Brain pericyte (primary cell): ENCODE measurements at regions not wholly inside any gene's neighbourhood (a gene's known extent, or its start where the extent isn't known, plus 50 kb on each side); places are given as distances from the start of the nearest gene placed in this dataset.

Source experiments
- DNase-seq: peaks from one replicate; pipeline ENCODE4 v3.0.0-alpha.2; 2012; ENCODE audit warnings: low read depth, low spot score

DNA sequence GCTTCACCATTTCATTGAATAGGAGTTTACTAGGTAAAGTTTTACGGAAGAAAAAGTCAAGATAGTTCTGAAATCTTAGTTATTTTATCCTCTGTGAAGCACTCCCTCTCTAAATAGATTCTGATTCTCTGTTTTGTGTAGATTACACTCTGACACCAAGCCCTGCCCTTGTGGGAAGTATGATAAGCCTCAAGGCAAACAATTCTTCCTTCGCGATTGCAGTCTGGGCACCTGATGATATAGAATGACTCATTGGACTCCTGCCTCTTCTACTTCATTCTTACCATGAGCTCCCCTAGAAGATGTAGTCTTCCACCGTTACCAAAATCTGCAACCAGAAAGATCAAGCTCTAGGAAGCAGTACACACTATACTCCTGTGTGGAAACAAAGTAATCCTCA lies 626.9 kb upstream of the PTGER4 start:
- no peak for DNase-seq

DNA sequence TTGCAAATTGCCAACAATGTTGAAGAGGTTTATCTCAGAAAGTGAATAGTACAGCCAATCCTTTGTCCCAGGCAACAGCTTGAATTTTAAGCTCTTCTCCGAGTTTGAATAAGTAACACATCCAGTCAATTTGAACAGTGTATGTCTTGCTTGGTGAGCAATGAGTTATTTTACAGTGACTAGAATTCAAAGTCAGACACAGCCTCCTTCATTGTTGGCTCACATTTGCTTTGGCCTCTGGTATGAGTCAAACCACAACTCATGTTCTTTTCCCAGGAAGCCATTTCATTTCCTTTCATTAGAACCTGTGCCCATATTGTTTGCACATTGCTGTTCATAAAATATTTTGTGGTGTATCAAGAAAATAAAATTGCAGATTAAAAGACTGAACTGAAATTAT lies 622.0 kb upstream of the DAB2 start:
- no peak for DNase-seq

DNA sequence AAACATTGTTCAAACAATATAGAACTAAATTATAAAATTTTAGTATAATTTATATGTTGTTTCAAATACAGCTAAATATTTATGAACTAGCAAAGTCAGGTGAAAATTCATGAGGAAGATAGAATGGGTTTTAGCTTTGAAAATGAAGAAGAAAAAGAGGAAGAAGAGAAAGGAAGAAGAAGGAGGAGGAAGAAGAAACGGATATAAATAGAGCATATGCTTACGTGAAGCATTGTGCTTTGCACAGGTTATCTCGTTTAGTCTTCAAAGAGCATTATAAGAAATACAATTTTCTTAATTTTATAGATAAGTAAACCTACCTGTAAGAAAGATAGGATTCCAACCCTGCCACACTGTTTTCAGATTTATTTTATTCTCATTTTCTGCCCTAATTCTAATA lies 620.6 kb upstream of the DAB2 start:
- DNase-seq, result no peak

DNA sequence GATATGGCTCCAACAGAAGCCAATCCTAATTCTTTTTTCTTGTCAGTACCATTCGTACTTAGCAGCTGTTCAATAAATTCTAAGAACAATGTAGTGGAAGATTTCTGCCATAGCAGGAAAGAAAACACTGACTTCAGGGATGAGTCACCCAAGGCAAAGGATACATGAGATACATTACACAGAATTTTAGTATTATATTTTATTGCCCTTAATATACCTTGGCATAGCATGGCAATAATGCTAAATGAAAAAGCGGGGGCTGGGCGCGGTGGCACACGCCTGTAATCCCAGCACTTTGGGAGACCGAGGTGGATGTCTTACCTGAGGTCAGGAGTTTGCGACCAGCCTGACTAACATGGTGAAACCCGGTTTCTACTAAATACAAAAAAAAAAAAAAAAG lies 619.1 kb upstream of the DAB2 start:
- DNase-seq, result no peak

DNA sequence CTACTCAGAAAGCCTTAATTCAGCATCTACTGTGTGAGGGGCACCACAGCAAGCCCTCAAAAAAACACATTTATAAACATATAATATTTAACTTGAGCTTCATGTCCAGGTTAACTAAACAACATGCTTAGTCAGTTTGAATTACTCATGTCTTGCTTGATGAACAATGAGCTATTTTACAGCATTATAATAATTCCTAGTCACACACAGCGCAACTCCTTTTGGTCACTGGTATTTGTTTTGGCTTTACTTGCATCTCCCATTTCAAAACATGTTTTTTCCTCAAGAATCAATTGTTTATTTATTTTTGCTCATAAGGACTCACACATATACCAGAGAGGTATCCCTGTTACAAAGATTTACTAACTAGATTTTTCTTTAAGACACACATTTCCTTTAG lies 616.7 kb upstream of the DAB2 start:
- peak; percentile 26 for DNase-seq

DNA sequence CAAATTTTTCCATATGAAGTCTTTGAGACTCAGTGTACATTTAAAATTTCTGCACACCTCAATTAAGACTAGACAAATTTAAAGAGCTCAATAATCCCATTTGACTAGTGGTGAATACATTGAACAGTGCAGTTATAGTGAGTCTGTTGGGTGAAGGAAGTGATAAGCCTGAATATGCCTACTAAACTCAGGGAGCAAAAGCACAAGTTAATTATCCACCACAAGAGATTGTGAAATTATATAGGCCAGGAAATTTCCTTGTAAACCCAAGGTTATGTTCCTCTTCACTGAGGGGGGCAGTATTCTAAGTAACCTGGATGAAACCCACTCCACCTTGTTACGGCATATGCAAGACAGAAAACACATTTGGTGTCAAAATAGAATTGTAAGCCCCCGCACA lies 612.9 kb upstream of the DAB2 start:
- no peak for DNase-seq

DNA sequence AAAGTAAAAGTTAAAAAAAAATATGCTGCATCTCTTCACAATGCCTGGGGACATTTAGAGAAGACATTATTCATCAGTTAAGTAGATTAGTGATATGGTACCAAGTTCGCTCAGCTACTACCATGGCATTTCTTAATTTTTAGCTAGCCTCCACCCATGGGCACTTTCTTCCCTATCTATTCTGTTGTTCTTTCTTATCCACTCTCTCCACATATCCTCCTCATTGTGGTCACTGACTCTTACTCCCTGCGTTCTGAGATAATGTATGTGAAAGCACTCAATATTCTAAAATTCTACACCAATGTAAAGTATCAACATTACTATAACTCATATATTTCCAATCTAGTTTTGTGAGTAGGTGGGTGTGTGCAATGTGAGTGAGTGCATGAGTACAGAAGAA lies 609.7 kb upstream of the DAB2 start:
- DNase-seq, result no peak

DNA sequence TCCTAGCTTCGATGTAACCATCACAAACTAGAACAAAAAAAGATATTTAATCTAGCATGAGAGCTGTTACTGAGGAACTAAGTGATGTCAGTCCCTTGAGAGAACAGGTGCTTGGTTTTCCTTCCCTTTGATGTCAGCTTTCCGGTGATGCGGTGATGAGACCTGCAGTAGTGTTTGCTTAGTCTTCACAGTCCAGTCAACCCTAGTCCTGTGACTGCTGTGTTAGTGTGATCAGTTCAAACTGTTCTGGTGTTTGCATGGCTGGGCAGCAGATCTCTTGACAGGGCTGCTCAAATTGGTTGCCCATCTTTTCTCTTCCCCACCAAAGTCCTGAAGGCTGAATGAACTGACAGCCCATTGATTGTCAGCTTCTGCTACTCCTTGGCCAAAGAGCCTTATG lies 608.6 kb upstream of the DAB2 start:
- no peak for DNase-seq

DNA sequence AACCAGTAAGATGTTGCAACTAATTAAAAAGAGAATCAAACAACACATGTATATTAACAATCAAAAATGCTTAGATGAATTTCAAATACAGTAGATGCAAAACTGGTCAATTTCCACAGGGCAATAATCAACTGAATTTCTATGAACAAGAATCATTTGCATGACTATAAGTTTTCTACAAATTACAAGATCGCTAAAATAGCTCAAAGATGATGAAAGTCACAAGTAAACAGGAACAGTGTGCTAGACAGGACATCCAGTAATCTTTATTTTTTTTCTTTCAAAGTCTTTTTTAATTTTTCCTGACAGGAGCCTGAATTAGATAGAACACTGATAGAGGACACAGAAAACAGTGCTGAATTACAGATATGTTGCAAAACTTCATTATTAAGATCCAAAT lies 608.2 kb upstream of the DAB2 start:
- DNase-seq, result no peak

DNA sequence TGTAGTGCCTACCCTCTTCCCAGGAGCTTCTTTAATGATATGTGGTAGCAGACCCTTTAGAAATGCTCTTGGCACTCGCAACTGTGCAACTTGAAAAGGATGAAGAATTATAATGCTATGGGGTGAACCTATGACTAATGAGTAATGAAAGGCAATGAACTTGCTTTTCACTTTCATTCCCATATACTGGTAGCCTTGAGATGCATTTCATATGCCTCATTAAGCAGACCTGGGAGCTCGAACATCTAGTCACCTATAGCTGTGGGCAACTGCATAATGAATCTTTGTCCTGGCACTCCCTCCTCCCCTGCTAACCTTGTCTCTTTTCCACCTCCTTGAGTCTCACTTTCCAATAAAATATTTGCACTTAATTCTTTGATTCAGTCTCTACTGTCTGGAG lies 605.9 kb upstream of the DAB2 start:
- no peak for DNase-seq

DNA sequence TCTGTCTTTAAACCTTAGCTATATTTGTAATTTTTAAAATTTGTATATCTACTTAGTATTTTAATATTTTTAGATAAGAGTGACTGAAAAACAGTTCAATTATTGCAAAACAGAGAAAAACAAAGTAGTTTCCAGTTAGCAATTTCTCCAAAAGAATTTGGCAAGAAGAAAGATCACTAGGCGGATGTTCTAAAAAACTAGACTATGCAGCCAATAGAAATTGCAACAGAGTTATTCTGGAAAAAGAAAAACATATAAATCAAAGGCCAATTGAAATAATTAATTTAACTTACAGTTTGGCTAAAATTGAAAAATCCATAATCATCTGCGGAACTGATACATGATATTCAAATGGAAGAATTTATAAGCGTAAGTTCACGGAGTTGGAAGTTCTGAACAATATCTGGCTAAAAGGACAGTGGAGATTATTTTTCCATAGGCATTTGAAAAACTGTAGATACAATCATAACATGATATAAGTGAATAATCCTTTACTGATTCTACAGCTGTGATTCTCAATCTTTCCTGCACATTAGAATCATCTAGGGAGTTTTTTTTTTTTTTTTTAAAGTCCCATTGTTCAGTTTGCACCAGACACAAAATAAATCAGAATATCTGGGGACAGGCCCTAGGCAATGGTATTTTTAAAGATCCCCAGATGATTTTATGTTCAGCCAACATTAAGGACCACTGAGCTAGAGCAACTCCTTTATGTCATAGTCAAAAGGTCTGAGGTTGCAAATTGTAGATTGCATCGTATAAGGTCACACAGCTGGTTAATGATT lies 605.1 kb upstream of the DAB2 start:
- no peak for DNase-seq

DNA sequence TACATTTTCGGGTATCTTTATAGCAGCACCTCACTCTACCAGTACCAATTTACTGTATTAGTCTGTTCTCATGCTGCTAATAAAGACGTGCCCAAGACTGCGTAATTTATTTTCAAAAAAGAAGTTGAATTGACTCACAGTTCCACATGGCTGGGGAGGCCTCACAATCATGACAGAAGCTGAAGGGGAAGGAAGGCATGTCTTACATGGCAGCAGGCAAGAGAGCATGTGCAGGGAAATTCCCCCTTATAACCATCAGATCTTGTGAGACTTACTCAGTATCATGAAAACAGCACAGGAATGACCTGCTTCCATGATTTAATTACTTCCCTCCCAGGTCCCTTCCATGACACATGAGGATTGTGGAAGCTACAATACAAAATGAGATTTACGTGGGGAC lies 602.6 kb upstream of the DAB2 start:
- DNase-seq, result no peak

DNA sequence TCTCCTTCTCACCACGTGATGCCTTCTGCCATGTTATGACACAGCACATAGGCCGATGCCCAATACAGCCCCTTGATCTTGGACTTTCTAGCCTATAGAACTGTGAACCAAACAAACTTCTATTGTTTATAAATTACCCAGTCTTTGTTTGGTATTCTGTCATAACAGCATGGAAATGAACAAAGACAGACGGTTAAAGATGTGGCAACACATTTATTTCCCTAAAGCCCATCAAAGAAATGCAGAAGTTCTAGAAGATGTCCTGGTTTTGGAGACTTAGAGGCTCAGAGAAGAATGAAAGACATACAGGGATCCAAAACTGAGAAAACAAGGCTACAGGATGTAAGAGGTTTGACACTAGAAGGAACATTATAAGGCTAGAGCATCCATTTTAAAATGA lies 600.8 kb upstream of the DAB2 start:
- DNase-seq, result no peak

DNA sequence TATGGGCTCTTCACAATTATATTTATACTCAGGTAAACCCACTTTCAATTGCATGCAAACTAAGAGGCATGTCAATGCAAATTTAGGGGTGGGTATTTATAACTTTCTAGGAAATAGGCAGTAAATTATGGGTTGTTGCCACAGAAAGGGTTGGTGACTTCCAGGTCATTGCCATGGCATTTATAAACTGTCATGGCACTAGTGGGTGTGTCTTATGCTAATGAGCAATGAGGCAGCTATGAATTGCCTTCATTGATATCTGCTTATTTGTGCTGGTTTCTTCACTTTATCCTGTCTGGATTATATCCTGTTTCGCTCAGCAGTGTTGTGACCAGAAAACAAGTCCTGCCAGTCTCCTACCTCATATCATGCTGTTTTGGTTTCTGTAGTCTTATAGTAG lies 597.3 kb upstream of the DAB2 start:
- no peak for DNase-seq

DNA sequence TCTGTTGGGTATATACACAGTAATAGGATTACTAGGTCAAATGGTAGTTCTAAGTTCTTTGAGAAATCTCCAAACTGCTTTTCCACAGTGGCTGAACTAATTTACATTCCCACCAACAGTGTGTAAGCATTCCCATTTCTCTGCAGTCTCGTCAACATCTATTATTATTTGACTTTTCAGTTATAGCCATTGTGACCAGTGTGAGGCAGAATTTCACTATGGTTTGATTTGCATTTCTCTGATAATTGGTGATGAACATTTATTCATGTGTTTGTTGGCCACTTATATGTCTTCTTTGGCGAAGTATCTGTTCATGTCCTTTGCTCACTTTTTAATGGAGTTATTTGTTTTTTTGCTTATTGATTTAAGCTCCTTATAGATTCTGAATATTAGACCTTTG lies 596.2 kb upstream of the DAB2 start:
- no peak for DNase-seq

DNA sequence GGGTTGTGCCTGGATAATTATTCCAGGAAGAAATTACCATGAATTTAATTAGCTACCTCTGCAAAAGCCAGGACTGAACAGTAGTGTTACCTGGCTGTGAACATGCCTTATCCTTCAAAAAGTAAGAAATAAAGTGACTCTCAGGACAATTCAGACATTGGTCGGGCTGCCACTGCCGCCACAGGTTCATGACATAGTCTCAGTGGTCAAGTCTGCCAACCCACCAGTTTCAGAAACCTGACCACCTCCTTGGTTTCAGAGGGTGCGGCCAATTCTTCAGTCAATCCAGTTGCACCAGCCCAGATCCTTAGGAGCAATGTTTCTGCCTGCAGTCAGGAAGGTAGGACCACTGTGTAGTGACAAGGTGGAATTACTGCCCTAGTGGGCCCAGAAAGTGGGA lies 593.1 kb upstream of the DAB2 start:
- DNase-seq, result no peak

DNA sequence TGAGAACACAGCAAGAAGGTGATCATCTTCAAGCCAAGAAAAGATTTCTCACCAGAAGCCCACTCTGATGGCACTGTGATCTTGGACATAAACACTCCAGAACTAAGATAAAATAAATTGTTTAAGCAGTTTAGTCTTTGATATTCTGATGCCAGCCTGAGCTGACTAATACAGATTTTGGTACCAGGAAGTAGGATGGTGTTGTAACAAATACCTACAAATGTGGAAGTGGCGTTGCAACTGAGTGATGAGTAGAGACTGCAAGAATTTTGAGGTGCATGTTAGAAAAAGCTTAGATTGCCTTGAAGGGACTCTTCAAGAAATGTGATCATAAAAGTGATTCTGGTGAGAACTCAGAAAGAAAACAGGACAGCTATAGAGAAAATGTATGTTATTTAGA lies 592.4 kb upstream of the DAB2 start:
- no peak for DNase-seq

DNA sequence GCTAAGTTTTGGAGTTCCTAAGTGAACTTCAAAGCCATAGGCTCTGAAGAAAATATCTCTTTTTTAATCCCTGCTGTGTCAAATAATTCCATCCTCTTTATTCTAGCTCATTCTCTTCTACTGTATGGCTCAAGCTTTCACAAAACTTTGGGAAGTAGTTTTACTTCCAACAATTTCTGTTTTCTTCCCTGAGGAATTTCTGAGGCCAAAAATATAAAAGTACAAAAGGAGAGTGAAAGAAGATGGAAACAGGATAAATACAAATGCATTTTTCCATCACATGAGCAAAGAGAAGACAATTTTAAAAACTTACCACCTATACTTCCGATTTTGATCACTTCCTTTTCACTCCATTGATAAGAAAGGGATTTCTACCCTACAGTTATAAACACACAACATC lies 585.7 kb upstream of the DAB2 start:
- DNase-seq, result no peak

DNA sequence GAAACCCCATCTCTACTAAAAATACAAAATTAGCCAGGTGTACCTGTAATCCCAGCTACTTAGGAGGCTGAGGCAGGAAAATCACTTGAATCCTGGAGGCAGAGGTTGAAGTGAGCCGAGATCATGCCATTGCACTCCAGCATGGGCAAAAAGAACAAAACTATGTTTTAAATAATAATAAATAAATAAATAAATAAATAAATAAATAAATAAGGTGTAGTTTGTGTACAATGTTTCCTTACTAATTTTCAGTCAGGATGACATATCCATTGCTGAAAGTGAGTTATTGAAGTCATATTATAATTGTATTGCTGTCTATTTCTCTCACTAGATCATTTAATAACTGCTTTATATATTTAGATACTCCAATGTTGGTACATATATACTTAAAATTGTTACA lies 581.5 kb upstream of the DAB2 start:
- no peak for DNase-seq

DNA sequence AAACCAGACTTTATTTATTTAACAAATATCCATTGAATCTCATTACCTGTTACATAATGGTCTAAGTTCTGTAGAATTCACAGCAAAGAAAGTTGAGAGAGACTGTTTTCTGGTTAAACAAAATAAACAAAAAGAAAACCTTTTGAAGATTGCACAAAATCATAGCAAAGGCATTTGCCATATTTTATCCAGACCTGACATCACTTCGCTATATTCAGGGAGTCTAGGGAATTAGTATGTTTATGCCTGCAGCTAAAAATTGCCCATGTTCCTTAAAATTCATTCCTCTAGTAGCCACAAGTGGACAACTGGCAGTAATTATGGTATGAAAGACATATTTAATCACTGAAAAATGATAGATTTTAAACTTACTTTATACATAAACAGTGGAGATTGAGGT lies 577.0 kb upstream of the DAB2 start:
- no peak for DNase-seq

DNA sequence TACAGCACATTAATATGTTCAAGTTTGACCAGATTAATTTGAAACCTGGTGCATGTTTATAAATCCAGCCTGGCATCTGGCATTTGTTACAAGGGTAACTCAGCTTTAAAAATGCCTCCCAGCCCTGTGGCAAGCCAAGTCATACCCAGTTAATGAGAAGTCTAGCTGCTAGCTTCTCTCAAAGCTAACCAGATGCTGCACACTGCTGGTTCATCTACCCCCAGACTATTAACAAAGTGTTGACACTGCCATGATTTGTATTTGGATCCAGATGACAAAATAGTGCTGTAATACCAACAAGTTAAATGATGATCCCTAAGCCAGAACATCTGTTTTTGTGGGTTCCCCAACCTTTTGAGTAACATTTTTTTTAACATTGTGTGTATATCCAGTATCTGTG lies 573.7 kb upstream of the DAB2 start:
- DNase-seq, result no peak

DNA sequence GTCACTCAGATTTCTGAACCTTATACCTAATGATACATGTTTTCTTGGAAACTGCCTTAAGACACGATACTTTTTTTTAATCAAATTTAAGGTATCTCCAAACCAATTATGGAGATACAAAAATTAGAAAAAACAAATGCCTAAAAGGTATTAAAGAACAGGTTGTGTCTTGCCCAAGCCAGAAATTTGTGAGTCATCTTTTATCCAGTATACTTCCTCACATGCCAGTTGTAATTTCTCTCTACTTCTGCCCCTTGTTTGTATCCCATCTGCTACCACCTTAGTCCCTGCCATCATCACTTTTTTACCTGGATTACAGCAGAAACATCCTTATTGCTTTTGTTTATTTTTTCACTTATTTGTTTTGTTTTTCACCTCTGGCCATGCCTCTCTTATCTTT lies 571.2 kb upstream of the DAB2 start:
- DNase-seq, result no peak

DNA sequence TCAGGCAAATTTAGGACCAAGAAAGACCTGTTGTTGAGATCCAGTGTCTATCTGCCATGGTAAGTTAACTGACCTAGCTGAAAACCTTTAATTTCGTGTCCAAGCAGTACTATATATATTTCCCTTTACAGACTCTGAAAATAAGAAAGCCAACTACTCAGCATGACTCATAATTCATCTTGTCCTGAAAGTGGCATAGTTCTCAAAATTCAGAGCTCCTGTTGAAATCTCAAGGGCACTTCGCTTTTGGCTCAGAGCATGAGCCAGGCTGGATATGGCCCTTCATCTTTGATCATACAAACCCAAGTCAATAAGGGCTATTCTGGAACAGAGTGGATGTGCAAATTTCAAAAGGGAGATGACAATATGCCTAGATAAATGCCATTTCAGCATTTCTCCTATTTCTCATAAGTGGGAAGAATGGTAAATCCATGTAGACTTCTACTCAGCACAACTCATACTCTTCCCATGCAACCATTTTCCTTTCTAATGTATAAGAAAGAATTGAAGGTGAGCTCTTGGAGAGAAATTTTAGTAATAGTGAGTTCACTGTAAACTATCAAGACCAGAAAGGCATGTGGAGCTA lies 567.9 kb upstream of the DAB2 start:
- DNase-seq, result no peak

DNA sequence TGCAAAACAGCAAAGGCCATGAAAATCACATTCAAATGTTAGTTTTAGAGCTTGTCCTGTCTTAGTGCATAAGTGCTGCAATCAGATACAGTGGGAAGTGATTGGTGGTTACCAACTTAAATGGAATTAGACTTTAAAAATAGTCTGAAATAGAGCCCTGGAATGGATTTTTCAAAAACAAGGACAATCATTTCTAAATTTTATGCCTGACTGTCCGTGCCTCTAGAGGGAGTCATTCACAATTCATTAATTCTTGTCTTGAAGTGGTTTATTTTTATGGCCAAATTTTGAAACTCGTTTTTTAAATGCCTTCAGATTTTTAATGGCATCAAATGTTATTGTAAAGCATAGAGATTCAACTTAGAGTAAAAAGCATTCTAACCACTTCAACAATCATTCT lies 561.8 kb upstream of the DAB2 start:
- DNase-seq, result no peak
